Keratinocyte (primary cell): ENCODE measurements at regions not wholly inside any gene's neighbourhood (a gene's known extent, or its start where the extent isn't known, plus 50 kb on each side); places are given as distances from the start of the nearest gene placed in this dataset.

Source experiments
- DNase-seq: peaks from one replicate; pipeline ENCODE4 v3.0.0-alpha.2; 2011; ENCODE audit warnings: low read depth, missing footprints, low spot score
- FAIRE-seq: peaks from 2 replicates; lab custom pipeline; 2011; peaks lifted over from hg19 to GRCh38; lab: Jason Lieb, UNC
- H2AFZ ChIP-seq: 2 replicates; pipeline ENCODE4 v1.6.0; 2012; ENCODE audit warnings: low read length, control low read depth, inconsistent platforms; ENCODE audit not compliant: control insufficient read depth
- H3K27ac ChIP-seq: 2 replicates; pipeline ENCODE4 v1.5.1; 2011; ENCODE audit warnings: low read length; ENCODE audit not compliant: control insufficient read depth, insufficient read depth
- H3K27me3 ChIP-seq: 3 replicates; pipeline ENCODE4 v1.6.0; 2011; ENCODE audit warnings: low read length; ENCODE audit not compliant: control insufficient read depth, insufficient read depth; ENCODE audit errors: extremely low read depth
- H3K36me3 ChIP-seq, 2 experiments: 2 replicates in 1 of 2; 3 replicates in 1 of 2; pipeline ENCODE4 v1.5.1; 2011; ENCODE audit warnings: low read length in 2 of 2, mild to moderate bottlenecking in 1 of 2; ENCODE audit not compliant: control insufficient read depth in 2 of 2, insufficient read depth in 2 of 2; ENCODE audit errors: extremely low read depth in 1 of 2
- H3K4me1 ChIP-seq: 3 replicates; pipeline ENCODE4 v1.5.1; 2011; ENCODE audit warnings: low read length; ENCODE audit not compliant: control insufficient read depth, insufficient read depth; ENCODE audit errors: extremely low read depth
- H3K4me2 ChIP-seq: 3 replicates; pipeline ENCODE4 v1.6.0; 2011; ENCODE audit warnings: low read depth, low read length; ENCODE audit not compliant: control insufficient read depth, insufficient read depth; ENCODE audit errors: extremely low read depth
- H3K4me3 ChIP-seq, 3 experiments: fragments of 200-600 bp in 1 of 3; sonication (generic) in 1 of 3; 2 replicates in 2 of 3; 3 replicates in 1 of 3; pipeline ENCODE4 v1.5.1; 2011 to 2016; ENCODE audit warnings: low read length in 3 of 3, mild to moderate bottlenecking in 3 of 3, control low read depth in 2 of 3, inconsistent platforms in 1 of 3, low read depth in 1 of 3, mixed read lengths in 1 of 3, mixed run types in 1 of 3, moderate library complexity in 1 of 3; ENCODE audit not compliant: control insufficient read depth in 2 of 3, insufficient read depth in 2 of 3; ENCODE audit errors: extremely low read depth in 1 of 3
- H3K79me2 ChIP-seq: 2 replicates; pipeline ENCODE4 v1.6.0; 2012; ENCODE audit warnings: low read length; ENCODE audit not compliant: control insufficient read depth, insufficient read depth
- H3K9ac ChIP-seq: 3 replicates; pipeline ENCODE4 v1.6.0; 2011; ENCODE audit warnings: low read length; ENCODE audit not compliant: control insufficient read depth, insufficient read depth; ENCODE audit errors: extremely low read depth
- H3K9me1 ChIP-seq: 3 replicates; pipeline ENCODE4 v1.6.0; 2011; ENCODE audit warnings: low read length; ENCODE audit not compliant: control insufficient read depth, insufficient read depth; ENCODE audit errors: extremely low read depth
- H3K9me3 ChIP-seq: 2 replicates; pipeline ENCODE4 v1.5.1; 2012; ENCODE audit warnings: low read depth, low read length; ENCODE audit not compliant: control insufficient read depth
- H4K20me1 ChIP-seq: 3 replicates; pipeline ENCODE4 v1.6.0; 2011; ENCODE audit warnings: low read length; ENCODE audit not compliant: control insufficient read depth, insufficient read depth; ENCODE audit errors: extremely low read depth
- CTCF ChIP-seq, 3 experiments: IDR thresholded peaks in 1 of 3; conservative IDR thresholded peaks in 1 of 3; optimal IDR thresholded peaks in 1 of 3; 2 replicates in 2 of 3; 3 replicates in 1 of 3; pipeline versions ENCODE3 to v1.5.1; 2011; ENCODE audit warnings: low read length in 3 of 3, mild to moderate bottlenecking in 3 of 3, moderate library complexity in 2 of 3, control low read depth in 1 of 3, inconsistent platforms in 1 of 3; ENCODE audit not compliant: insufficient read depth in 2 of 3; ENCODE audit errors: extremely low read depth in 1 of 3
- EZH2 ChIP-seq: IDR thresholded peaks from one replicate; pipeline ENCODE4 v1.6.1; 2012; ENCODE audit warnings: inconsistent platforms, mild to moderate bottlenecking, low read length, moderate library complexity
- dilution Hi-C: fragments of 300-500 bp; cut with MboI; formaldehyde crosslinking; loops from one replicate; pipeline ENCODE4 v1.7.0; 2020; ENCODE audit warnings: low sequenced_read_pairs; ENCODE audit not compliant: extremely low pct_ligation_motif_present

- DNase-seq (no peak), FAIRE-seq (no peak)
- H3K36me3 ChIP-seq: no peaks in the 10 kb centered on the region
- H3K4me2 ChIP-seq: no peak overlapping the region
- H3K4me3 ChIP-seq: no peak overlapping the region
- no peaks in the 10 kb centered on the region for H3K9me3 ChIP-seq
- no peak overlapping the region for H3K27ac ChIP-seq
- H3K9me1 ChIP-seq: no peaks in the 10 kb centered on the region
- dilution Hi-C loops: no loop called here
- TF ChIP-seq EZH2: no peak
- no peak for TF ChIP-seq CTCF (optimal IDR thresholded peaks at IDR 0.05 in 1 of 3, IDR thresholded peaks at IDR 0.05 in 1 of 3, conservative IDR thresholded peaks at IDR 0.05 in 1 of 3; ENCODE audit: extremely low read depth in 1 of 3, insufficient read depth in 2 of 3, low read length in 3 of 3)
- no peaks in the 10 kb centered on the region for H3K79me2 ChIP-seq
- no peaks in the 10 kb centered on the region for H3K27me3 ChIP-seq
- no peaks in the 10 kb centered on the region for H3K4me1 ChIP-seq
- H3K9ac ChIP-seq: no peak overlapping the region
- no peak overlapping the region for H2AFZ ChIP-seq
- H4K20me1 ChIP-seq: no peaks in the 10 kb centered on the region
These were observed 205.9 kb downstream of the AUH start for GRCh38 chr9:91155746-91156376.

- Histone ChIP-seq H3K9me1 (no peaks in the 10 kb centered on the region), H4K20me1 (no peaks in the 10 kb centered on the region), H3K36me3 (no peaks in the 10 kb centered on the region), H3K9me3 (no peaks in the 10 kb centered on the region), H3K9ac (no peak overlapping the region), H3K27ac (no peak overlapping the region), H2AFZ (no peak overlapping the region), H3K79me2 (no peaks in the 10 kb centered on the region), H3K4me3 (no peak overlapping the region), H3K4me2 (no peak overlapping the region), H3K4me1 (peaks cover 3% of the 10 kb centered on the region), H3K27me3 (no peaks in the 10 kb centered on the region)
- FAIRE-seq: no peak
- no peak for TF ChIP-seq CTCF (optimal IDR thresholded peaks at IDR 0.05 in 1 of 3, IDR thresholded peaks at IDR 0.05 in 1 of 3, conservative IDR thresholded peaks at IDR 0.05 in 1 of 3; ENCODE audit: extremely low read depth in 1 of 3, insufficient read depth in 2 of 3, low read length in 3 of 3)
- TF ChIP-seq EZH2: no peak
- DNase-seq: no peak
- dilution Hi-C loops: no loop called here
These were observed 205.1 kb downstream of the AUH start for GRCh38 chr9:91156451-91157234.
